ENCODE measurements at regions not wholly inside any gene's neighbourhood (a gene's known extent, or its start where the extent isn't known, plus 50 kb on each side); places are given as distances from the start of the nearest gene placed in this dataset.

DNA sequence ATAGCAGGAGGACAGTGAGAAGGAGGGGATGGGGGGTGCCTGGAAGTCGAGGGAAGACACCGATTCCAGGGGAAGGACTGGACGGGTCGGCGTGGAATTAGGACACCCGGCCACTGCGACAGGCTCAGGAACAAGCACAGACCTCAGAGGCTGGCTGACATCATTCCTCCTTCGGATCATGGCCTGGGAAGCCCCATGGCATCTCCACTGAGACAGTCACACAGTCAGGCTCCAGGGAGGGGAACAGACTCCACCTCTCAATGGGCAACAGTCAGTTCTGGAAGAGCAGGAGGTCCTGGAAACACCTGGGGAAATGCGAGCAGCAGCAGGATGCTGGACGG, 67.9 kb upstream of the FBRSL1 start:
- no peak for TF ChIP-seq SIN3A (IDR thresholded peaks at IDR 0.05; ENCODE audit: borderline replicate concordance, insufficient read depth, low read length)
- no peak for TF ChIP-seq POLR2AphosphoS5 (IDR thresholded peaks at IDR 0.05; ENCODE audit: low read depth, low read length)
- TF ChIP-seq FOXP2 (optimal IDR thresholded peaks at IDR 0.05; ENCODE audit: borderline replicate concordance, extremely low read depth, extremely low read length, insufficient read depth) = no peak
- TF ChIP-seq TAF1 (IDR thresholded peaks at IDR 0.05; ENCODE audit: borderline replicate concordance, insufficient read depth, low read length) = no peak
- TF ChIP-seq REST (IDR thresholded peaks at IDR 0.05; ENCODE audit: insufficient read depth in 1 of 2, low read depth in 2 of 2, low read length in 2 of 2) = no peak

DNA sequence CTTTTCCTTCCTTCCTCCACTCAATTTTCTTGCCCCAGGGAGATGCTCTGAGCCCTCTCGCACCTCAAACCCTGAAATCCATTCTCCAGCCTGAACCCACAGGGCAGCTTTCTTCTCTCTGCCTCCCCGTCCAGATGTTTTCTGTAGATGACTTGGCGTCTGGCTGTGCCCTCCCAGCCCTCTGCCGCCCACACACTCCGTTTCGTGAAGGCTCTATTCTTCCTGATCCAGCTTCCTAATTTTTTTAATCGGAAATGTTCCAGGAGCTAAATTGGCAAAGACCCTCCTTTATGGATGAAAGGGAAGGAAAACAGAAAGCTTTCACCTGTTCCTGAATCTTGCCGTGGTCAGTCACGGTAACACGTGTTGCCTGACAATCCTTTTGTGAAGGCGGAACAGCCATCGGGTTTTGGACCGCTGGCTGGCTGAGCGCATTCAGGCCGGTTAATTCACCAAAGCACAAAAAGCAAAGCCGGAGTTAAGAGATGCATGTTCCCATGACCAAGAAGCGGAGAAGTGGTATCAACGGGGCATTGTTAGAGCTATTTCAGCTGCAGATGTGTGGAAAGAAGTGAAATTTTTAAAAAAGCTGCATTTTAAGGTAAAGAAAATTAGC, 70.2 kb upstream of the FBRSL1 start:
- TF ChIP-seq REST (IDR thresholded peaks at IDR 0.05; ENCODE audit: insufficient read depth in 1 of 2, low read depth in 2 of 2, low read length in 2 of 2) = no peak
- TF ChIP-seq SIN3A (IDR thresholded peaks at IDR 0.05; ENCODE audit: borderline replicate concordance, insufficient read depth, low read length) = no peak
- no peak for TF ChIP-seq TAF1 (IDR thresholded peaks at IDR 0.05; ENCODE audit: borderline replicate concordance, insufficient read depth, low read length)
- TF ChIP-seq POLR2AphosphoS5 (IDR thresholded peaks at IDR 0.05; ENCODE audit: low read depth, low read length) = no peak
- no peak for TF ChIP-seq FOXP2 (optimal IDR thresholded peaks at IDR 0.05; ENCODE audit: borderline replicate concordance, extremely low read depth, extremely low read length, insufficient read depth)

GRCh38 chr12:132418393-132418925, 71.5 kb upstream of the FBRSL1 start:
- no peak for TF ChIP-seq TAF1 (IDR thresholded peaks at IDR 0.05; ENCODE audit: borderline replicate concordance, insufficient read depth, low read length)
- TF ChIP-seq REST (IDR thresholded peaks at IDR 0.05; ENCODE audit: insufficient read depth in 1 of 2, low read depth in 2 of 2, low read length in 2 of 2) = no peak
- TF ChIP-seq POLR2AphosphoS5 (IDR thresholded peaks at IDR 0.05; ENCODE audit: low read depth, low read length) = no peak
- TF ChIP-seq SIN3A (IDR thresholded peaks at IDR 0.05; ENCODE audit: borderline replicate concordance, insufficient read depth, low read length) = no peak
- no peak for TF ChIP-seq FOXP2 (optimal IDR thresholded peaks at IDR 0.05; ENCODE audit: borderline replicate concordance, extremely low read depth, extremely low read length, insufficient read depth)

- TF ChIP-seq TAF1 (IDR thresholded peaks at IDR 0.05; ENCODE audit: borderline replicate concordance, insufficient read depth, low read length) (no peak), POLR2AphosphoS5 (IDR thresholded peaks at IDR 0.05; ENCODE audit: low read depth, low read length) (no peak), FOXP2 (optimal IDR thresholded peaks at IDR 0.05; ENCODE audit: borderline replicate concordance, extremely low read depth, extremely low read length, insufficient read depth) (no peak), SIN3A (IDR thresholded peaks at IDR 0.05; ENCODE audit: borderline replicate concordance, insufficient read depth, low read length) (no peak), REST (IDR thresholded peaks at IDR 0.05; ENCODE audit: insufficient read depth in 1 of 2, low read depth in 2 of 2, low read length in 2 of 2) (no peak)
Measured at GRCh38 chr12:132417741-132418140, 72.2 kb upstream of the FBRSL1 start.
